WTC11 (cell line): ENCODE measurements at regions not wholly inside any gene's neighbourhood (a gene's known extent, or its start where the extent isn't known, plus 50 kb on each side); places are given as distances from the start of the nearest gene placed in this dataset.

ENCODE experiments used
- CBFB ChIP-seq: sonication (generic); formaldehyde crosslinking; IDR thresholded peaks from 2 replicates; pipeline ENCODE4 v1.8.1; 2022; ENCODE audit warnings: mild to moderate bottlenecking, low read depth, missing genetic modification reagents
- JUN ChIP-seq: sonication (generic); formaldehyde crosslinking; IDR thresholded peaks from 2 replicates; pipeline ENCODE4 v1.8.0; 2023; ENCODE audit warnings: mild to moderate bottlenecking, missing genetic modification reagents
- TEAD4 ChIP-seq: sonication (generic); formaldehyde crosslinking; IDR thresholded peaks from 2 replicates; pipeline ENCODE4 v1.8.0; 2022; ENCODE audit warnings: mild to moderate bottlenecking, missing genetic modification reagents
- TF ChIP-seq, protein P1 (sequence below): fragments of 200-600 bp; IDR thresholded peaks from 2 replicates; pipeline ENCODE4 v1.8.0; 2022; ENCODE audit warnings: antibody characterized with exemption
- TF ChIP-seq, protein P2 (sequence below): sonication (generic); formaldehyde crosslinking; IDR thresholded peaks from 2 replicates; pipeline ENCODE4 v1.8.1; 2022; ENCODE audit warnings: mild to moderate bottlenecking, moderate library complexity, missing genetic modification reagents

DNA sequence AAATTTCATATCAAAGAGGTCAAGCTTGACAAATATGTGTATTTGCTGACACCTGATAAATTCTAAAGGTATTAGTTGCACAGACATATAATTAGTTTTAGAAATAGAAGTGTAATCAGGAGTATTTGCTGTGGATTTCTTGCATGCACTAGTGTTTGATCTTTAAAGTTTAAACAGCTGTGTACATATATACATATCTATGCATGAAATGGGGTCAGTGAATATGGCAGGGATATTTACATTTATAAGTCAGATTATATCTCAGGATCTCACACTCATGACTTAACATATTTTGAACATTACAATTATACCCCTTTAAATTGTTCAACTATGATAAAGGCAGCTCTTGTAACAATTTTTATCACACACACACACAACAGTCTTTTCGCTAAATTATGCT, 547.4 kb upstream of the ACTRT1 start:
- no peak for TF ChIP-seq CBFB (CRISPR knock-in tag)
- TF ChIP-seq JUN (CRISPR knock-in tag): no peak
- TF ChIP-seq, protein P1, sequence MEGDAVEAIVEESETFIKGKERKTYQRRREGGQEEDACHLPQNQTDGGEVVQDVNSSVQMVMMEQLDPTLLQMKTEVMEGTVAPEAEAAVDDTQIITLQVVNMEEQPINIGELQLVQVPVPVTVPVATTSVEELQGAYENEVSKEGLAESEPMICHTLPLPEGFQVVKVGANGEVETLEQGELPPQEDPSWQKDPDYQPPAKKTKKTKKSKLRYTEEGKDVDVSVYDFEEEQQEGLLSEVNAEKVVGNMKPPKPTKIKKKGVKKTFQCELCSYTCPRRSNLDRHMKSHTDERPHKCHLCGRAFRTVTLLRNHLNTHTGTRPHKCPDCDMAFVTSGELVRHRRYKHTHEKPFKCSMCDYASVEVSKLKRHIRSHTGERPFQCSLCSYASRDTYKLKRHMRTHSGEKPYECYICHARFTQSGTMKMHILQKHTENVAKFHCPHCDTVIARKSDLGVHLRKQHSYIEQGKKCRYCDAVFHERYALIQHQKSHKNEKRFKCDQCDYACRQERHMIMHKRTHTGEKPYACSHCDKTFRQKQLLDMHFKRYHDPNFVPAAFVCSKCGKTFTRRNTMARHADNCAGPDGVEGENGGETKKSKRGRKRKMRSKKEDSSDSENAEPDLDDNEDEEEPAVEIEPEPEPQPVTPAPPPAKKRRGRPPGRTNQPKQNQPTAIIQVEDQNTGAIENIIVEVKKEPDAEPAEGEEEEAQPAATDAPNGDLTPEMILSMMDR: no peak
- no peak for TF ChIP-seq TEAD4 (CRISPR knock-in tag)
- TF ChIP-seq, protein P2, sequence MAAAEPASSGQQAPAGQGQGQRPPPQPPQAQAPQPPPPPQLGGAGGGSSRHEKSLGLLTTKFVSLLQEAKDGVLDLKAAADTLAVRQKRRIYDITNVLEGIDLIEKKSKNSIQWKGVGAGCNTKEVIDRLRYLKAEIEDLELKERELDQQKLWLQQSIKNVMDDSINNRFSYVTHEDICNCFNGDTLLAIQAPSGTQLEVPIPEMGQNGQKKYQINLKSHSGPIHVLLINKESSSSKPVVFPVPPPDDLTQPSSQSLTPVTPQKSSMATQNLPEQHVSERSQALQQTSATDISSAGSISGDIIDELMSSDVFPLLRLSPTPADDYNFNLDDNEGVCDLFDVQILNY (CRISPR knock-in tag): no peak
